HG03139 (cell line): ENCODE measurements at regions not wholly inside any gene's neighbourhood (a gene's known extent, or its start where the extent isn't known, plus 50 kb on each side); places are given as distances from the start of the nearest gene placed in this dataset.

Experiments used
- ATAC-seq: cut with Tn5 transposase; IDR thresholded peaks from one replicate; pipeline ENCODE4 v1.9.1; 2021; ENCODE audit not compliant: unreplicated experiment

GRCh38 chr3:21357241-21357640 is 393.8 kb downstream of the ZNF385D start:
- no peak for ATAC-seq

- ATAC-seq, result no peak
Observed at GRCh38 chr3:21356402-21356801, 394.6 kb downstream of the ZNF385D start.

GRCh38 chr3:21345382-21345976 is 405.5 kb downstream of the ZNF385D start:
- ATAC-seq, result no peak

- ATAC-seq, result no peak
Observed at GRCh38 chr3:21331857-21332256, 419.2 kb downstream of the ZNF385D start.

- ATAC-seq, result no peak
Observed at GRCh38 chr3:21331321-21331720, 419.7 kb downstream of the ZNF385D start.

GRCh38 chr3:21330293-21330692 is 420.7 kb downstream of the ZNF385D start:
- ATAC-seq, result peak; percentile 90

GRCh38 chr3:21328711-21329390 is 422.2 kb downstream of the ZNF385D start:
- ATAC-seq, result no peak

GRCh38 chr3:21326704-21327475 is 424.1 kb downstream of the ZNF385D start:
- ATAC-seq, result no peak

GRCh38 chr3:21314688-21315087 is 436.3 kb downstream of the ZNF385D start:
- ATAC-seq, result no peak

GRCh38 chr3:21310891-21311290 is 440.1 kb downstream of the ZNF385D start:
- ATAC-seq, result no peak

GRCh38 chr3:21310161-21310560 is 440.8 kb downstream of the ZNF385D start:
- no peak for ATAC-seq

GRCh38 chr3:21297304-21297703 is 453.7 kb downstream of the ZNF385D start:
- no peak for ATAC-seq

- no peak for ATAC-seq
Observed at GRCh38 chr3:21294768-21295167, 456.2 kb downstream of the ZNF385D start.

GRCh38 chr3:21292971-21293370 is 458.0 kb downstream of the ZNF385D start:
- no peak for ATAC-seq

GRCh38 chr3:21290557-21290956 is 460.5 kb downstream of the ZNF385D start:
- no peak for ATAC-seq

- no peak for ATAC-seq
Observed at GRCh38 chr3:21274079-21274571, 476.9 kb downstream of the ZNF385D start.

- no peak for ATAC-seq
Observed at GRCh38 chr3:21273259-21274025, 477.6 kb downstream of the ZNF385D start.

GRCh38 chr3:21271606-21272016 is 479.4 kb downstream of the ZNF385D start:
- ATAC-seq, result no peak

GRCh38 chr3:21269882-21270281 is 481.1 kb downstream of the ZNF385D start:
- no peak for ATAC-seq

- ATAC-seq, result no peak
Observed at GRCh38 chr3:21260507-21260906, 490.5 kb downstream of the ZNF385D start.

- ATAC-seq, result no peak
Observed at GRCh38 chr3:21259896-21260295, 491.1 kb downstream of the ZNF385D start.
